ENCODE measurements at regions not wholly inside any gene's neighbourhood (a gene's known extent, or its start where the extent isn't known, plus 50 kb on each side); places are given as distances from the start of the nearest gene placed in this dataset.

- no peak for TF ChIP-seq EZH2 (IDR thresholded peaks at IDR 0.05)
- no peak for TF ChIP-seq POLR2AphosphoS5 (IDR thresholded peaks at IDR 0.05; ENCODE audit: borderline replicate concordance, low read depth, low read length)
Observed at GRCh38 chr5:152593388-152593787, 188.3 kb upstream of the NMUR2 start.

All from SK-N-MC (cell line).